Ammon's horn (tissue), 1 donor: ENCODE measurements at regions not wholly inside any gene's neighbourhood (a gene's known extent, or its start where the extent isn't known, plus 50 kb on each side); places are given as distances from the start of the nearest gene placed in this dataset.
"Not testable (repeated sequence)": the region's sequence is repeated elsewhere in the genome, so short reads cannot be mapped to it uniquely, and the experiment has no call there.

Experiments used
- DNase-seq: peaks from one replicate; pipeline ENCODE4 v3.0.0-alpha.2; 2016; ENCODE audit warnings: low spot score

GRCh38 chr2:61623747-61624146 is 85.6 kb upstream of the XPO1 start:
- DNase-seq: no peak

DNA sequence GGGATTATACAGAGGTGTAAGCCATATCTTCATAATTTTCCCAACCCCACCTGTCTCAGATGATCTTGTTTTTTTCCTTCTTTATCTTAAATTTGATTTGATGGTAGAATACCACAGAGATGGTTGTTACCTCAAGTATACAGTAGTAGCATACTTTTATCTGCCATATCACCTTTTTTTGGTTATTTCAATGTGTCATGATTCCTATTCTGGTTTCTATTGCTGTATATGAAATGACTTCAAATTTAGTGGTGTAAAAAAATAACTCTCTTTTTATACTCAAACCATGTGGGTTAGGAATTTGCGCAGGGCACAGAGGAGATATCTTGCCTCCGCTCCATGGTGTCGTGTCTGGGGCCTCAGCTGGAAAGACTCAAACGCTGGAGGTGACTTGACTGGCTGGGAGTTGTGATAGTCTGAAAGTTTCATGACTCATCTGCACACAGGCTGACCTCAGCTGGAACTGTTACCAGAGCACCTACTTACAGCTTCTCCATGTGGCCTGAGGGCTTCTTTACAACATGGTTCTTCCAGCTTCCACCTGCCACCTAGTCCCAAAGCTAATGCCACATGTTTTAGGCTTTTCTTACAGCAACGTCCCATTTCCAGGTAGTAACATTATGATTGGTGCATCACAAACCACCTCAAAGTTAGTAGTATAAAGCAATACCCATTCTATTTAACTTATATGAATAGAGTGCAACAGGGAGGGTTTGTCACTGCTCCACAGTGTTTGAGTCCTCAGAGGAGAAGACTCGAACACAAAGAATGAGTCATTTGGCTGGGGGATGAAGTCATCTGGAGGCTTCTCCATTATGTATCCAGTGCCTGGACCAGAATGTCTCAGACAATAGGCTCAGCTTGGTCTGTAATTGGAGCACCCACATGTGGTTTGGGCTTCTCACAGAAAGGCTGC is 82.3 kb upstream of the XPO1 start:
- DNase-seq: no peak

- DNase-seq: no peak
Measured at GRCh38 chr2:61619561-61619960, 81.4 kb upstream of the XPO1 start.

DNA sequence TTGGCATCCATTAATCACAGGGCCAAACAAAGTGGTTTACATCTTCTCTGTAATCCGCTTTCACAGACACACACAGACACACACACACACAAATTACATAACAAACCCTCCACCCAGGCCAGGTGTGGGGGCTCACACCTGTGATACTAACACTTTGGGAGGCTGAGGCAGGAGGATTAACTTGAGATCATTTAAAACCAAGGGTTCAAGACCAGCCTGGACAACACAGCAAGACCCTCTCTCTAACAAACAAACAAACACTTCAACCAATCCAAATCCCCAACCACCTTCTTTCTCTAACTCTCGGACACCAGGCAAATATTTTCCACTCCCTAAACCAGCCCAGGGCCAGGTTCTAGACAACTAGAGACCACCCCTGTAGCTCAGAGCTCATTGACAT is 79.5 kb upstream of the XPO1 start:
- DNase-seq: no peak

- no peak for DNase-seq
Measured at GRCh38 chr2:61605245-61605644, 67.1 kb upstream of the XPO1 start.

DNA sequence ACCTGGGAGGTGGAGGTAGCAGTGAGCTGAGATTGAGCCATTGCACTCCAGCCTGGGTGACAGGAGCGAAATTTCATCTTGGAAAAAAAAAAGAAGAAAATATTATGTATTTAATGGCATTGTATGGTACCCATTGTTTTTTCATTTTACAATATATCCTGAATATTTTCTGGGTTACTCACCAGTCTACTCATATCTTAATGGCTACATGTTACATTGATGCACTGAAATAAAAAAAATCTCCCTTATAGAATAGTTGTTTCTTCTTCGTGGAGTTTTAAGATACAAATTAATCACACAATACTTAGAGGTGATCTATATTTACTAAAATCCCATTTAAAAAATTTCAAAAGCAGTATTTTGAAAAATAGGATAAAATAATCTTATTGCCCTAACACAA is 66.3 kb upstream of the XPO1 start:
- DNase-seq: no peak

DNA sequence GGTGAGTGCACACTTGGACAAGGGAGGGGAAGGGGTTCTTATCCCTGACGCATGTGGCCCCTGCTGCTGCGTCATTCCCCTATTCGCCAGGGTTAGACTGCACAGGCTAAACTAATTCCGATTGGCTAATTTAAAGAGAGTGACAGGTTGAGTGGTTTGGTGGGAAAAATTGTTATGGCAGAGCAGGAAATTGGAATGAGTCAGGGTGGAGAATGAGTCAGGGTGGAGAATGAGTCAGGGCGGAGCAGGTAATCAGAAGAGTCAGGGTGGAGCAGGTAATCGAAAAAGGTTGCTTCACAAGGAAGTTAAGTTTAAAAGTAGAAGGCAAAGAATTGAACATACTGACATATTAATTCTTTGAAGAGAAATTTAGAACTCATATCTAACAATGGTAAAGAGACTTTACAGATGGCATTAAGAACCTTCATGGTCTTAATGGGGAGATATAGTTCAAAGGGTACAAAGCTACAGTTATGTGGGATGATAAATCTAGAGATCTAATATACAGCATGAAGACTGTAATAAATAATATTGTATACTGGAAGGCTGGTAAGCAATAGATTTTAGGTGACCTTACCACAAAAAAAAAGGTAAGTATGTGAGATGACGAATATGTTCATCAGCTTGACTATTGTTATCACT is 60.5 kb upstream of the XPO1 start:
- not testable (repeated sequence) for DNase-seq

DNA sequence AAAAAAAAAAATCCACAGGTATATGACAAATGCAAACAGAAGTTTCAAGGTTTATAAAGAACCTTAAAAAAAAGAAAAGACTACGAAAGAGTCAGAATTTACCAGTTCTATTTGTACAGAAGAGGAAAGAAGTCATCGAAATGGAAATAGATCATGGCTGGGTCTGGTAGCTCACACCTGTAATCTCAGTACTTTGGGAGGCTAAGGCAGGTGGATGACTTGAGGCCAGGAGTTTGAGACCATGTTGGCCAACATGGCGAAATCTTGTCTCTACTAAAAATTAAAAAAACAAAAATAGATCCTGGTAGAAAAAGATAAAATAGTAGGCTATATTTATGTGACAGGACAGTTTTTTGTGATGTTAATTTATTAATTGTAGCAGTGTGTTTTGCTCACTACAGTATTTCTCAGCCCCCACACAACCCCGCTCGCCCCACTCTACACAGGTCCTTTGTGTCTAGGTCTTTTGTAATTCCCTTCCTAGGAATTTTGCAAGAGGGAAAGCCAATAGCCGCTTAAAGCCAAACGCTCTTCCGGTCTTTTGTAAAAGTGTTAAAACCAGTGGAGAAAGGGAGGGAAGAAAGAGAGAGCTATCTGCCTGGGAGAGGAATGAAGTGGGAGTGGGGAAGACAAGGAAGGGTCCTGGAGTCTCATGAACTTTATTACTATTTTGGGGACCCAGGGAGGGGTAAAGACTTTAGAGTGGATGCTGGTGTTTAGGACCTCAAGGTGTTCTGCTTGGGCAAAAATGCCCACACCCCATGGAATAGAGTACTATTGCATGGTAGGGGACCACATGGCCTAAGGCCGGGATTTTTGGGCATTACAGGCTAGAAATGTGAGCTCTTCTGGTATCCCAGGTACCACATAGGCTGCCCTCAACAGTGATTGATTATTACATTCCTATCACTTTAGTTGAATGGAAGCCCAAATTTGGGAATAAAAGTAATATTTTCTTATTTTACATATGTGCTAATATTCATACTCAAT is 59.4 kb upstream of the XPO1 start:
- no peak for DNase-seq

- DNase-seq: not testable (repeated sequence)
Measured at GRCh38 chr2:61594201-61594600, 56.0 kb upstream of the XPO1 start.

GRCh38 chr2:61593648-61594047 is 55.5 kb upstream of the XPO1 start:
- DNase-seq: not testable (repeated sequence)

DNA sequence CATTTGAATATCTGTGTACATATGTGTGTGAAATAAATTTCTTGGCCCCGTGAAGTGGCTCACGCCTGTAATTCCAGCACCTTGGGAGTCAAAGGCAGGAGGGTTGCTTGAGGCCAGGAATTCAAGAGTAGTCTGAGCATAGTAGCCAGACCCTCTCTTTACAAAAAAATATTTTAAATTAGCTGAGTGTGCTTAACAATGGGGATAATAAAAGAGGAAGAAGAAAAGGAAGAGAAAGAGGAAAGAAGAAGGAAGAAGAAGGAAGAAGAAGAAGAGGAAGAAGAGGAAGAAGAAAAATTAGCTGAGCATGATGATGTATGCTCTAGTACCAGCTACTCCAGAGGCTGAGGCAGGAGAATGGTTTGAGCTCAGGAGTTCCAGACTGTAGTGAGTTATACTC is 52.1 kb upstream of the XPO1 start:
- no peak for DNase-seq

GRCh38 chr2:61588566-61588965 is 50.4 kb upstream of the XPO1 start:
- no peak for DNase-seq
